ENCODE measurements at regions not wholly inside any gene's neighbourhood (a gene's known extent, or its start where the extent isn't known, plus 50 kb on each side); places are given as distances from the start of the nearest gene placed in this dataset.
"Not testable (repeated sequence)": the region's sequence is repeated elsewhere in the genome, so short reads cannot be mapped to it uniquely, and the experiment has no call there.

GRCh38 chr15:30489237-30489636 is 62.6 kb upstream of the GOLGA8Q start:
- H4K8ac ChIP-seq (ENCODE audit: low read length); DNase-seq; H2AK5ac ChIP-seq (ENCODE audit: low read length, severe bottlenecking); H4K91ac ChIP-seq (ENCODE audit: low read length); H3K79me1 ChIP-seq (replicated peaks; ENCODE audit: low read length, poor library complexity, severe bottlenecking); H3K18ac ChIP-seq (ENCODE audit: low read depth in 1 of 2, low read length in 2 of 2); H3K9ac ChIP-seq (ENCODE audit: low read length); H3K9me3 ChIP-seq (ENCODE audit: control insufficient read depth, low read length); H2BK120ac ChIP-seq (ENCODE audit: low read depth, low read length); H3K4ac ChIP-seq (ENCODE audit: low read depth in 1 of 2, low read length in 2 of 2); H3K14ac ChIP-seq (ENCODE audit: low read length in 2 of 2); H3K27me3 ChIP-seq (ENCODE audit: control insufficient read depth in 1 of 2, insufficient read depth in 1 of 2, low read length in 2 of 2); H3K4me3 ChIP-seq (ENCODE audit: insufficient read depth in 1 of 2, low read depth in 1 of 2, low read length in 2 of 2); H2BK5ac ChIP-seq (ENCODE audit: low read depth, low read length, poor library complexity, severe bottlenecking); H3K23ac ChIP-seq (ENCODE audit: low read length in 2 of 2); H2BK15ac ChIP-seq (ENCODE audit: low read depth, poor library complexity, severe bottlenecking); H3K27ac ChIP-seq (ENCODE audit: low read length, poor library complexity, severe bottlenecking); H3K4me2 ChIP-seq (ENCODE audit: low read length, poor library complexity, severe bottlenecking); H2AFZ ChIP-seq (ENCODE audit: low read depth, low read length); H2BK12ac ChIP-seq (ENCODE audit: low read length in 2 of 2); H3K4me1 ChIP-seq (ENCODE audit: control insufficient read depth, insufficient read depth, low read depth, low read length); H3K36me3 ChIP-seq (ENCODE audit: control insufficient read depth in 1 of 2, insufficient read depth in 2 of 2, low read depth in 1 of 2, low read length in 2 of 2): not testable (repeated sequence)
- WGBS: 95% methylated on average over 16 of the region's 17 CpGs

- H3K18ac ChIP-seq (ENCODE audit: low read depth in 1 of 2, low read length in 2 of 2); H2BK5ac ChIP-seq (ENCODE audit: low read depth, low read length, poor library complexity, severe bottlenecking); H3K36me3 ChIP-seq (ENCODE audit: control insufficient read depth in 1 of 2, insufficient read depth in 2 of 2, low read depth in 1 of 2, low read length in 2 of 2); H2BK15ac ChIP-seq (ENCODE audit: low read depth, poor library complexity, severe bottlenecking); H3K4me1 ChIP-seq (ENCODE audit: control insufficient read depth, insufficient read depth, low read depth, low read length); H3K14ac ChIP-seq (ENCODE audit: low read length in 2 of 2); H3K9me3 ChIP-seq (ENCODE audit: control insufficient read depth, low read length); H3K4me2 ChIP-seq (ENCODE audit: low read length, poor library complexity, severe bottlenecking); H3K9ac ChIP-seq (ENCODE audit: low read length); H3K4ac ChIP-seq (ENCODE audit: low read depth in 1 of 2, low read length in 2 of 2); H3K4me3 ChIP-seq (ENCODE audit: insufficient read depth in 1 of 2, low read depth in 1 of 2, low read length in 2 of 2); H3K27me3 ChIP-seq (ENCODE audit: control insufficient read depth in 1 of 2, insufficient read depth in 1 of 2, low read length in 2 of 2); H2BK120ac ChIP-seq (ENCODE audit: low read depth, low read length); H2AK5ac ChIP-seq (ENCODE audit: low read length, severe bottlenecking); H3K23ac ChIP-seq (ENCODE audit: low read length in 2 of 2); H3K79me1 ChIP-seq (replicated peaks; ENCODE audit: low read length, poor library complexity, severe bottlenecking); DNase-seq; H4K8ac ChIP-seq (ENCODE audit: low read length); H3K27ac ChIP-seq (ENCODE audit: low read length, poor library complexity, severe bottlenecking); H2AFZ ChIP-seq (ENCODE audit: low read depth, low read length); H2BK12ac ChIP-seq (ENCODE audit: low read length in 2 of 2); H4K91ac ChIP-seq (ENCODE audit: low read length): not testable (repeated sequence)
- WGBS: no CpG with 5 or more reads among the region's 1 CpG
Observed at GRCh38 chr15:30490334-30490733, 61.5 kb upstream of the GOLGA8Q start.

GRCh38 chr15:30493947-30494346 is 57.9 kb upstream of the GOLGA8Q start:
- H2BK15ac ChIP-seq (ENCODE audit: low read depth, poor library complexity, severe bottlenecking); H3K9me3 ChIP-seq (ENCODE audit: control insufficient read depth, low read length); H2BK12ac ChIP-seq (ENCODE audit: low read length in 2 of 2); H3K27ac ChIP-seq (ENCODE audit: low read length, poor library complexity, severe bottlenecking); H3K4me1 ChIP-seq (ENCODE audit: control insufficient read depth, insufficient read depth, low read depth, low read length); H2BK5ac ChIP-seq (ENCODE audit: low read depth, low read length, poor library complexity, severe bottlenecking); H3K18ac ChIP-seq (ENCODE audit: low read depth in 1 of 2, low read length in 2 of 2); H2BK120ac ChIP-seq (ENCODE audit: low read depth, low read length); DNase-seq; H4K91ac ChIP-seq (ENCODE audit: low read length); H3K23ac ChIP-seq (ENCODE audit: low read length in 2 of 2); H3K36me3 ChIP-seq (ENCODE audit: control insufficient read depth in 1 of 2, insufficient read depth in 2 of 2, low read depth in 1 of 2, low read length in 2 of 2); H2AK5ac ChIP-seq (ENCODE audit: low read length, severe bottlenecking); H3K4me2 ChIP-seq (ENCODE audit: low read length, poor library complexity, severe bottlenecking); H3K27me3 ChIP-seq (ENCODE audit: control insufficient read depth in 1 of 2, insufficient read depth in 1 of 2, low read length in 2 of 2); H3K14ac ChIP-seq (ENCODE audit: low read length in 2 of 2); H4K8ac ChIP-seq (ENCODE audit: low read length); H2AFZ ChIP-seq (ENCODE audit: low read depth, low read length); H3K9ac ChIP-seq (ENCODE audit: low read length); H3K4ac ChIP-seq (ENCODE audit: low read depth in 1 of 2, low read length in 2 of 2); H3K79me1 ChIP-seq (replicated peaks; ENCODE audit: low read length, poor library complexity, severe bottlenecking); H3K4me3 ChIP-seq (ENCODE audit: insufficient read depth in 1 of 2, low read depth in 1 of 2, low read length in 2 of 2): not testable (repeated sequence)
- WGBS: no CpG with 5 or more reads among the region's 1 CpG

GRCh38 chr15:30497275-30497674 is 54.6 kb upstream of the GOLGA8Q start:
- H3K27ac ChIP-seq (ENCODE audit: low read length, poor library complexity, severe bottlenecking); H3K36me3 ChIP-seq (ENCODE audit: control insufficient read depth in 1 of 2, insufficient read depth in 2 of 2, low read depth in 1 of 2, low read length in 2 of 2); H2AK5ac ChIP-seq (ENCODE audit: low read length, severe bottlenecking); H3K4me3 ChIP-seq (ENCODE audit: insufficient read depth in 1 of 2, low read depth in 1 of 2, low read length in 2 of 2); H3K18ac ChIP-seq (ENCODE audit: low read depth in 1 of 2, low read length in 2 of 2); H2BK5ac ChIP-seq (ENCODE audit: low read depth, low read length, poor library complexity, severe bottlenecking); DNase-seq; H3K79me1 ChIP-seq (replicated peaks; ENCODE audit: low read length, poor library complexity, severe bottlenecking); H3K14ac ChIP-seq (ENCODE audit: low read length in 2 of 2); H3K9me3 ChIP-seq (ENCODE audit: control insufficient read depth, low read length); H3K27me3 ChIP-seq (ENCODE audit: control insufficient read depth in 1 of 2, insufficient read depth in 1 of 2, low read length in 2 of 2); H3K4me1 ChIP-seq (ENCODE audit: control insufficient read depth, insufficient read depth, low read depth, low read length); H2BK120ac ChIP-seq (ENCODE audit: low read depth, low read length); H4K8ac ChIP-seq (ENCODE audit: low read length); H3K4me2 ChIP-seq (ENCODE audit: low read length, poor library complexity, severe bottlenecking); H3K9ac ChIP-seq (ENCODE audit: low read length); H2BK12ac ChIP-seq (ENCODE audit: low read length in 2 of 2); H4K91ac ChIP-seq (ENCODE audit: low read length); H2AFZ ChIP-seq (ENCODE audit: low read depth, low read length); H3K4ac ChIP-seq (ENCODE audit: low read depth in 1 of 2, low read length in 2 of 2); H2BK15ac ChIP-seq (ENCODE audit: low read depth, poor library complexity, severe bottlenecking); H3K23ac ChIP-seq (ENCODE audit: low read length in 2 of 2): not testable (repeated sequence)
